ENCODE measurements at regions not wholly inside any gene's neighbourhood (a gene's known extent, or its start where the extent isn't known, plus 50 kb on each side); places are given as distances from the start of the nearest gene placed in this dataset.

DNA sequence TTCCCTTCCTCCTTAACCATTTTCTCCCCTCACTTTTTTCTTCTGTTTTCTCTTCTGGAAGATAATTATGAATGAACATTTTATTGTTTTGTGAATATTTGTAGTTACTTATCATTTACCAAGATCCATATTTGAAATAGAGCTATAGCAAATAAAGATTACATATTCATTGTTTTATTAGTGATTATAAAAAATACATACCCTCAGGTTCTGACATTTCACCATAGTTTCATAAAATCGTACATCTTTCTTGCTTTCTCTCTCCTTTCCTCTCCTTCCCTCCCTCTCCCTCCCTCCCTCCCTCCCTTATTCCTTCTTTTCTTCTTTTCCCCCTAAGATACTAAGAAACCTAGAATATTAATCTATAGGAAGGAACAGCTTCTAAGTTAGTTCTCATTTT lies 410.9 kb upstream of the GOLIM4 start:
- H3K4me3 ChIP-seq, result no peak overlapping the region
- TF ChIP-seq CTCF (IDR thresholded peaks at IDR 0.05), result no peak
- TF ChIP-seq POLR2A (IDR thresholded peaks at IDR 0.05), result no peak
- 41 to 57% (median 48%) methylated on average over 1 of the region's 1 CpG for WGBS, 4 donors

GRCh38 chr3:168501570-168501969 lies 405.8 kb upstream of the GOLIM4 start:
- Histone ChIP-seq H3K27ac (no peak overlapping the region), H3K27me3 (no peaks in the 10 kb centered on the region), H3K4me3 (no peak overlapping the region), H3K4me1 (replicated peaks in 1 of 2) (no peaks in the 10 kb centered on the region), H3K9me3 (replicated peaks in 1 of 3) (no peaks in the 10 kb centered on the region), H3K36me3 (replicated peaks in 1 of 2) (no peaks in the 10 kb centered on the region)
- TF ChIP-seq POLR2A (IDR thresholded peaks at IDR 0.05), result no peak
- no peak for TF ChIP-seq CTCF (IDR thresholded peaks at IDR 0.05)
- DNase-seq, result no peak
- WGBS, 4 donors, result 66 to 76% (median 74%) methylated on average over 1 of the region's 1 CpG
- intact Hi-C loops (cut with DNase I), result no loop called here

More for the DNA sequence above, 410.9 kb upstream of the GOLIM4 start:
- H3K36me3 ChIP-seq (replicated peaks in 1 of 2), result no peaks in the 10 kb centered on the region
- H3K4me1 ChIP-seq (replicated peaks in 1 of 2), result no peaks in the 10 kb centered on the region
- H3K9me3 ChIP-seq (replicated peaks in 1 of 3), result no peaks in the 10 kb centered on the region
- intact Hi-C loops (cut with DNase I), result no loop called here
- no peak for DNase-seq
- no peak overlapping the region for H3K27ac ChIP-seq
- H3K27me3 ChIP-seq, result no peaks in the 10 kb centered on the region

- no peak for DNase-seq
- Histone ChIP-seq H3K27ac (no peak overlapping the region), H3K9me3 (replicated peaks in 1 of 3) (no peaks in the 10 kb centered on the region), H3K4me1 (replicated peaks in 1 of 2) (no peaks in the 10 kb centered on the region), H3K36me3 (replicated peaks in 1 of 2) (no peaks in the 10 kb centered on the region), H3K4me3 (no peak overlapping the region), H3K27me3 (no peaks in the 10 kb centered on the region)
- TF ChIP-seq POLR2A (IDR thresholded peaks at IDR 0.05) (no peak), CTCF (IDR thresholded peaks at IDR 0.05) (no peak)
- intact Hi-C loops (cut with DNase I), result no loop called here
These were observed 402.5 kb upstream of the GOLIM4 start for GRCh38 chr3:168498194-168498593.

GRCh38 chr3:168497741-168498140 lies 402.0 kb upstream of the GOLIM4 start:
- DNase-seq, result no peak
- Histone ChIP-seq H3K36me3 (replicated peaks in 1 of 2) (no peaks in the 10 kb centered on the region), H3K27me3 (no peaks in the 10 kb centered on the region), H3K9me3 (replicated peaks in 1 of 3) (no peaks in the 10 kb centered on the region), H3K4me3 (no peak overlapping the region), H3K27ac (no peak overlapping the region), H3K4me1 (replicated peaks in 1 of 2) (no peaks in the 10 kb centered on the region)
- intact Hi-C loops (cut with DNase I), result no loop called here
- 30 to 68% (median 61%) methylated on average over 2 of the region's 2 CpGs for WGBS, 4 donors
- TF ChIP-seq POLR2A (IDR thresholded peaks at IDR 0.05) (no peak), CTCF (IDR thresholded peaks at IDR 0.05) (no peak)

Measured in adrenal gland (tissue), 9 donors.